ENCODE measurements at regions not wholly inside any gene's neighbourhood (a gene's known extent, or its start where the extent isn't known, plus 50 kb on each side); places are given as distances from the start of the nearest gene placed in this dataset.

GRCh38 chr20:22768266-22769178 is 184.2 kb upstream of the FOXA2 start:
- intact Hi-C loops (cut with DNase I) = no loop called here
- Histone ChIP-seq H3K4me3 (no peak overlapping the region), H3K4me1 (peaks cover 0 to 21% (median 4%) of the 10 kb centered on the region in 12 donors), H3K27me3 (no peaks in the 10 kb centered on the region), H3K27ac (no peak overlapping the region), H3K36me3 (no peaks in the 10 kb centered on the region), H3K9me3 (no peaks in the 10 kb centered on the region)
- DNase-seq (no peak), ATAC-seq (no peak)
- WGBS, 4 donors = 73 to 76% (median 74%) methylated on average over 11 of the region's 11 CpGs
- TF ChIP-seq POLR2A (IDR thresholded peaks at IDR 0.05) (no peak), CTCF (IDR thresholded peaks at IDR 0.05) (no peak)

- DNase-seq (no peak), ATAC-seq (no peak)
- no peak overlapping the region for H3K27ac ChIP-seq
- intact Hi-C loops (cut with DNase I) = no loop called here
- no peak overlapping the region for H3K4me3 ChIP-seq
- no peaks in the 10 kb centered on the region for H3K27me3 ChIP-seq
- H3K9me3 ChIP-seq = no peaks in the 10 kb centered on the region
- H3K4me1 ChIP-seq = peaks cover 0 to 5% (median 0%) of the 10 kb centered on the region in 12 donors
- no peak for TF ChIP-seq POLR2A (IDR thresholded peaks at IDR 0.05)
- no peak for TF ChIP-seq CTCF (IDR thresholded peaks at IDR 0.05)
- H3K36me3 ChIP-seq = no peaks in the 10 kb centered on the region
Observed at GRCh38 chr20:22770241-22770800, 185.9 kb upstream of the FOXA2 start.

- no peaks in the 10 kb centered on the region for H3K36me3 ChIP-seq
- no peak overlapping the region for H3K4me3 ChIP-seq
- no peaks in the 10 kb centered on the region for H3K27me3 ChIP-seq
- H3K9me3 ChIP-seq = peaks cover 0 to 3% (median 0%) of the 10 kb centered on the region in 12 donors
- ATAC-seq = no peak
- DNase-seq = no peak
- no peak for TF ChIP-seq CTCF (IDR thresholded peaks at IDR 0.05)
- no peak for TF ChIP-seq POLR2A (IDR thresholded peaks at IDR 0.05)
- 73 to 94% (median 89%) methylated on average over 5 of the region's 5 CpGs for WGBS, 4 donors
- peaks cover 0 to 5% (median 0%) of the 10 kb centered on the region in 12 donors for H3K4me1 ChIP-seq
- intact Hi-C loops (cut with DNase I) = no loop called here
- no peak overlapping the region for H3K27ac ChIP-seq
Observed at GRCh38 chr20:22771706-22772105, 187.3 kb upstream of the FOXA2 start.

- no peak overlapping the region for H3K27ac ChIP-seq
- 39 to 49% (median 41%) methylated on average over 3 of the region's 3 CpGs for WGBS, 4 donors
- TF ChIP-seq POLR2A (IDR thresholded peaks at IDR 0.05) = no peak
- no peak for TF ChIP-seq CTCF (IDR thresholded peaks at IDR 0.05)
- ATAC-seq = no peak
- intact Hi-C loops (cut with DNase I) = no loop called here
- H3K4me3 ChIP-seq = no peak overlapping the region
- peaks cover 0 to 5% (median 0%) of the 10 kb centered on the region in 12 donors for H3K4me1 ChIP-seq
- DNase-seq = no peak
- no peaks in the 10 kb centered on the region for H3K27me3 ChIP-seq
- H3K9me3 ChIP-seq = peaks cover 0 to 3% (median 0%) of the 10 kb centered on the region in 12 donors
- H3K36me3 ChIP-seq = no peaks in the 10 kb centered on the region
Observed at GRCh38 chr20:22773344-22773743, 189.0 kb upstream of the FOXA2 start.

Data from heart left ventricle (tissue), 16 donors.